Hypothalamus (tissue), 51 donors: ENCODE measurements at regions not wholly inside any gene's neighbourhood (a gene's known extent, or its start where the extent isn't known, plus 50 kb on each side); places are given as distances from the start of the nearest gene placed in this dataset.

Experiments
- DNase-seq, 51 donors: peaks; one replicate each; lab custom pipeline; 2025; lab: John Stamatoyannopoulos, UW

GRCh38 chr5:20604992-20605391 lies 617.0 kb upstream of the CDH18 start:
- no peak for DNase-seq

GRCh38 chr5:20601678-20602100 lies 613.7 kb upstream of the CDH18 start:
- no peak for DNase-seq

GRCh38 chr5:20590356-20590755 lies 602.4 kb upstream of the CDH18 start:
- no peak for DNase-seq

GRCh38 chr5:20575571-20575970 lies 587.6 kb upstream of the CDH18 start:
- peak in 5 of 51 donors; percentile 1 to 41 (median 2) for DNase-seq

- DNase-seq, result no peak
Observed at GRCh38 chr5:20574576-20574975, 586.6 kb upstream of the CDH18 start.

GRCh38 chr5:20572614-20573013 lies 584.6 kb upstream of the CDH18 start:
- DNase-seq, result no peak

GRCh38 chr5:20570486-20570885 lies 582.5 kb upstream of the CDH18 start:
- DNase-seq, result no peak

- DNase-seq, result no peak
Observed at GRCh38 chr5:20562544-20562943, 574.5 kb upstream of the CDH18 start.

GRCh38 chr5:20559845-20560244 lies 571.8 kb upstream of the CDH18 start:
- no peak for DNase-seq

- DNase-seq, result no peak
Observed at GRCh38 chr5:20556115-20556763, 568.2 kb upstream of the CDH18 start.

GRCh38 chr5:20555034-20555433 lies 567.0 kb upstream of the CDH18 start:
- DNase-seq, result no peak

GRCh38 chr5:20554001-20554400 lies 566.0 kb upstream of the CDH18 start:
- DNase-seq, result no peak

GRCh38 chr5:20537911-20538703 lies 550.1 kb upstream of the CDH18 start:
- no peak for DNase-seq

GRCh38 chr5:20536813-20537212 lies 548.8 kb upstream of the CDH18 start:
- DNase-seq, result no peak

- DNase-seq, result no peak
Observed at GRCh38 chr5:20536341-20536740, 548.3 kb upstream of the CDH18 start.

- DNase-seq, result no peak
Observed at GRCh38 chr5:20528471-20528870, 540.5 kb upstream of the CDH18 start.

- DNase-seq, result no peak
Observed at GRCh38 chr5:20524991-20525529, 537.1 kb upstream of the CDH18 start.

GRCh38 chr5:20522905-20523482 lies 535.0 kb upstream of the CDH18 start:
- DNase-seq, result no peak

- DNase-seq, result no peak
Observed at GRCh38 chr5:20515606-20516005, 527.6 kb upstream of the CDH18 start.

- no peak for DNase-seq
Observed at GRCh38 chr5:20514145-20514544, 526.1 kb upstream of the CDH18 start.

GRCh38 chr5:20500546-20500945 lies 512.5 kb upstream of the CDH18 start:
- DNase-seq, result no peak

GRCh38 chr5:20498926-20499325 lies 510.9 kb upstream of the CDH18 start:
- DNase-seq, result no peak
